DOHH2 (cell line): ENCODE measurements at regions not wholly inside any gene's neighbourhood (a gene's known extent, or its start where the extent isn't known, plus 50 kb on each side); places are given as distances from the start of the nearest gene placed in this dataset.
"Not testable (repeated sequence)": the region's sequence is repeated elsewhere in the genome, so short reads cannot be mapped to it uniquely, and the experiment has no call there.

ENCODE experiments used
- EZH2phosphoT487 ChIP-seq: fragments of 200-600 bp; sonication (generic); IDR thresholded peaks from 2 replicates; pipeline ENCODE4 v1.6.1; 2017; ENCODE audit warnings: borderline replicate concordance, mild to moderate bottlenecking, antibody characterized with exemption, low read length, moderate library complexity, mixed read lengths
- TF ChIP-seq, protein P1 (sequence below): fragments of 200-600 bp; sonication (generic); IDR thresholded peaks from one replicate; pipeline ENCODE4 v1.5.1; 2014; ENCODE audit warnings: antibody characterized with exemption, mild to moderate bottlenecking, low read depth, low read length; ENCODE audit not compliant: poor library complexity, severe bottlenecking

GRCh38 chr1:70747123-70747522 lies 300.5 kb downstream of the PTGER3 start:
- TF ChIP-seq, protein P1, sequence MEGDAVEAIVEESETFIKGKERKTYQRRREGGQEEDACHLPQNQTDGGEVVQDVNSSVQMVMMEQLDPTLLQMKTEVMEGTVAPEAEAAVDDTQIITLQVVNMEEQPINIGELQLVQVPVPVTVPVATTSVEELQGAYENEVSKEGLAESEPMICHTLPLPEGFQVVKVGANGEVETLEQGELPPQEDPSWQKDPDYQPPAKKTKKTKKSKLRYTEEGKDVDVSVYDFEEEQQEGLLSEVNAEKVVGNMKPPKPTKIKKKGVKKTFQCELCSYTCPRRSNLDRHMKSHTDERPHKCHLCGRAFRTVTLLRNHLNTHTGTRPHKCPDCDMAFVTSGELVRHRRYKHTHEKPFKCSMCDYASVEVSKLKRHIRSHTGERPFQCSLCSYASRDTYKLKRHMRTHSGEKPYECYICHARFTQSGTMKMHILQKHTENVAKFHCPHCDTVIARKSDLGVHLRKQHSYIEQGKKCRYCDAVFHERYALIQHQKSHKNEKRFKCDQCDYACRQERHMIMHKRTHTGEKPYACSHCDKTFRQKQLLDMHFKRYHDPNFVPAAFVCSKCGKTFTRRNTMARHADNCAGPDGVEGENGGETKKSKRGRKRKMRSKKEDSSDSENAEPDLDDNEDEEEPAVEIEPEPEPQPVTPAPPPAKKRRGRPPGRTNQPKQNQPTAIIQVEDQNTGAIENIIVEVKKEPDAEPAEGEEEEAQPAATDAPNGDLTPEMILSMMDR = not testable (repeated sequence)
- not testable (repeated sequence) for TF ChIP-seq EZH2phosphoT487
